Upper lobe of left lung (tissue), 4 donors: ENCODE measurements at regions not wholly inside any gene's neighbourhood (a gene's known extent, or its start where the extent isn't known, plus 50 kb on each side); places are given as distances from the start of the nearest gene placed in this dataset.

Experiments used
- CTCF ChIP-seq, 6 experiments: fragments of 450-650 bp in 4 of 6; fragments of 200-600 bp in 2 of 6; sonication (generic) in 2 of 6; IDR thresholded peaks; one replicate each; pipeline ENCODE4 v1.5.1; 2016 to 2019; ENCODE audit warnings: antibody characterized with exemption in 6 of 6
- POLR2A ChIP-seq, 4 donors: fragments of 450-650 bp; IDR thresholded peaks; one replicate each; pipeline ENCODE4 v1.5.1; 2016 to 2017; ENCODE audit warnings: antibody characterized with exemption in 4 of 4, mild to moderate bottlenecking in 2 of 4

GRCh38 chr3:23152989-23153388 is 50.1 kb upstream of the UBE2E2 start:
- TF ChIP-seq POLR2A (IDR thresholded peaks at IDR 0.05): no peak
- no peak for TF ChIP-seq CTCF (IDR thresholded peaks at IDR 0.05)
